IPS DF 6.9 (cell line): ENCODE measurements at regions not wholly inside any gene's neighbourhood (a gene's known extent, or its start where the extent isn't known, plus 50 kb on each side); places are given as distances from the start of the nearest gene placed in this dataset.

ENCODE experiments used
- DNase-seq: peaks from one replicate; pipeline ENCODE4 v3.0.0-alpha.2; 2013; ENCODE audit warnings: low read depth, low spot score
- H3K27ac ChIP-seq: one replicate; pipeline ENCODE4 v1.5.1; 2013; ENCODE audit warnings: low read length, control low read depth
- H3K27me3 ChIP-seq: 2 replicates; pipeline ENCODE4 v1.6.1; 2013; ENCODE audit warnings: mild to moderate bottlenecking, low read length; ENCODE audit not compliant: control insufficient read depth, insufficient read depth
- H3K36me3 ChIP-seq: 2 replicates; pipeline ENCODE4 v1.6.1; 2013; ENCODE audit warnings: low read length; ENCODE audit not compliant: control insufficient read depth, insufficient read depth
- H3K4me1 ChIP-seq: 2 replicates; pipeline ENCODE4 v1.6.1; 2013; ENCODE audit warnings: low read length; ENCODE audit not compliant: control insufficient read depth, insufficient read depth
- H3K4me3 ChIP-seq: 2 replicates; pipeline ENCODE4 v1.5.1; 2013; ENCODE audit warnings: mild to moderate bottlenecking, low read length
- H3K9me3 ChIP-seq: 2 replicates; pipeline ENCODE4 v1.6.1; 2013; ENCODE audit warnings: low read length, inconsistent platforms; ENCODE audit not compliant: control insufficient read depth, insufficient read depth
- WGBS: extraction: QIAGEN DNeasy Blood & Tissue Kit; methylation state at CpG from one replicate; pipeline ENCODE4 v1.1.7; 2013; ENCODE audit warnings: mixed read lengths, missing lambda C conversion rate; ENCODE audit not compliant: insufficient read length, insufficient coverage; 5-methylcytosine and 5-hydroxymethylcytosine counted together

GRCh38 chr4:38368613-38369012 lies 295.4 kb upstream of the KLF3 start:
- DNase-seq, result no peak
- H3K4me3 ChIP-seq, result no peak overlapping the region
- WGBS, result no CpG with 5 or more reads among the region's 2 CpGs
- H3K27ac ChIP-seq, result no peak overlapping the region
- no peaks in the 10 kb centered on the region for H3K4me1 ChIP-seq
- H3K27me3 ChIP-seq, result no peaks in the 10 kb centered on the region
- no peaks in the 10 kb centered on the region for H3K9me3 ChIP-seq
- no peaks in the 10 kb centered on the region for H3K36me3 ChIP-seq

GRCh38 chr4:38371391-38371851 lies 292.6 kb upstream of the KLF3 start:
- Histone ChIP-seq H3K4me3 (no peak overlapping the region), H3K9me3 (no peaks in the 10 kb centered on the region), H3K4me1 (no peaks in the 10 kb centered on the region), H3K36me3 (no peaks in the 10 kb centered on the region), H3K27me3 (no peaks in the 10 kb centered on the region), H3K27ac (no peak overlapping the region)
- no peak for DNase-seq

GRCh38 chr4:38373375-38373774 lies 290.6 kb upstream of the KLF3 start:
- DNase-seq, result no peak
- H3K4me1 ChIP-seq, result no peaks in the 10 kb centered on the region
- H3K4me3 ChIP-seq, result no peak overlapping the region
- H3K36me3 ChIP-seq, result no peaks in the 10 kb centered on the region
- H3K27ac ChIP-seq, result no peak overlapping the region
- no peaks in the 10 kb centered on the region for H3K9me3 ChIP-seq
- no peaks in the 10 kb centered on the region for H3K27me3 ChIP-seq

- H3K9me3 ChIP-seq, result no peaks in the 10 kb centered on the region
- no peak overlapping the region for H3K4me3 ChIP-seq
- no CpG with 5 or more reads among the region's 1 CpG for WGBS
- no peaks in the 10 kb centered on the region for H3K36me3 ChIP-seq
- DNase-seq, result no peak
- H3K27ac ChIP-seq, result no peak overlapping the region
- H3K4me1 ChIP-seq, result no peaks in the 10 kb centered on the region
- no peaks in the 10 kb centered on the region for H3K27me3 ChIP-seq
Observed at GRCh38 chr4:38377195-38377594, 286.8 kb upstream of the KLF3 start.

- H3K27me3 ChIP-seq, result no peaks in the 10 kb centered on the region
- H3K4me1 ChIP-seq, result no peaks in the 10 kb centered on the region
- H3K36me3 ChIP-seq, result no peaks in the 10 kb centered on the region
- H3K9me3 ChIP-seq, result no peaks in the 10 kb centered on the region
- H3K4me3 ChIP-seq, result no peak overlapping the region
- H3K27ac ChIP-seq, result no peak overlapping the region
- WGBS, result no CpG with 5 or more reads among the region's 3 CpGs
- DNase-seq, result no peak
Observed at GRCh38 chr4:38378478-38378877, 285.5 kb upstream of the KLF3 start.

- no peaks in the 10 kb centered on the region for H3K36me3 ChIP-seq
- DNase-seq, result no peak
- no peak overlapping the region for H3K4me3 ChIP-seq
- WGBS, result no CpG with 5 or more reads among the region's 6 CpGs
- H3K9me3 ChIP-seq, result no peaks in the 10 kb centered on the region
- H3K27me3 ChIP-seq, result no peaks in the 10 kb centered on the region
- H3K27ac ChIP-seq, result no peak overlapping the region
- 0 out of 2 replicates have a peak, but pooled peaks cover 1% of the 10 kb centered on the region for H3K4me1 ChIP-seq
Observed at GRCh38 chr4:38381788-38382187, 282.2 kb upstream of the KLF3 start.

- Histone ChIP-seq H3K27ac (no peak overlapping the region), H3K9me3 (no peaks in the 10 kb centered on the region), H3K4me1 (0 out of 2 replicates have a peak, but pooled peaks cover 1% of the 10 kb centered on the region), H3K36me3 (no peaks in the 10 kb centered on the region), H3K27me3 (no peaks in the 10 kb centered on the region), H3K4me3 (no peak overlapping the region)
- WGBS, result no CpG with 5 or more reads among the region's 7 CpGs
- no peak for DNase-seq
Observed at GRCh38 chr4:38382520-38382919, 281.5 kb upstream of the KLF3 start.

- DNase-seq, result no peak
- no CpG with 5 or more reads among the region's 3 CpGs for WGBS
- H3K4me3 ChIP-seq, result no peak overlapping the region
- H3K4me1 ChIP-seq, result 0 out of 2 replicates have a peak, but pooled peaks cover 1% of the 10 kb centered on the region
- H3K36me3 ChIP-seq, result no peaks in the 10 kb centered on the region
- H3K27ac ChIP-seq, result no peak overlapping the region
- no peaks in the 10 kb centered on the region for H3K27me3 ChIP-seq
- H3K9me3 ChIP-seq, result no peaks in the 10 kb centered on the region
Observed at GRCh38 chr4:38383646-38384121, 280.3 kb upstream of the KLF3 start.

GRCh38 chr4:38385093-38386004 lies 278.6 kb upstream of the KLF3 start:
- H3K4me1 ChIP-seq, result 0 out of 2 replicates have a peak, but pooled peaks cover 1% of the 10 kb centered on the region
- no peaks in the 10 kb centered on the region; the same call in 1 of the 2 replicates for H3K9me3 ChIP-seq
- DNase-seq, result no peak
- no CpG with 5 or more reads among the region's 6 CpGs for WGBS
- no peaks in the 10 kb centered on the region for H3K36me3 ChIP-seq
- no peak overlapping the region for H3K27ac ChIP-seq
- H3K4me3 ChIP-seq, result no peak overlapping the region
- H3K27me3 ChIP-seq, result no peaks in the 10 kb centered on the region

- DNase-seq, result no peak
- WGBS, result no CpG with 5 or more reads among the region's 2 CpGs
- no peak overlapping the region for H3K27ac ChIP-seq
Observed at GRCh38 chr4:38386005-38386551, 277.9 kb upstream of the KLF3 start.

More at GRCh38 chr4:38386005-38386551, 277.9 kb upstream of the KLF3 start:
- Histone ChIP-seq H3K9me3 (no peaks in the 10 kb centered on the region; the same call in 1 of the 2 replicates), H3K4me3 (no peak overlapping the region), H3K27me3 (no peaks in the 10 kb centered on the region), H3K36me3 (no peaks in the 10 kb centered on the region), H3K4me1 (0 out of 2 replicates have a peak, but pooled peaks cover 1% of the 10 kb centered on the region)
